ENCODE measurements at regions not wholly inside any gene's neighbourhood (a gene's known extent, or its start where the extent isn't known, plus 50 kb on each side); places are given as distances from the start of the nearest gene placed in this dataset.
A peak's percentile ranks its signal among the peaks of the same experiment; 100 is the strongest.

DNA sequence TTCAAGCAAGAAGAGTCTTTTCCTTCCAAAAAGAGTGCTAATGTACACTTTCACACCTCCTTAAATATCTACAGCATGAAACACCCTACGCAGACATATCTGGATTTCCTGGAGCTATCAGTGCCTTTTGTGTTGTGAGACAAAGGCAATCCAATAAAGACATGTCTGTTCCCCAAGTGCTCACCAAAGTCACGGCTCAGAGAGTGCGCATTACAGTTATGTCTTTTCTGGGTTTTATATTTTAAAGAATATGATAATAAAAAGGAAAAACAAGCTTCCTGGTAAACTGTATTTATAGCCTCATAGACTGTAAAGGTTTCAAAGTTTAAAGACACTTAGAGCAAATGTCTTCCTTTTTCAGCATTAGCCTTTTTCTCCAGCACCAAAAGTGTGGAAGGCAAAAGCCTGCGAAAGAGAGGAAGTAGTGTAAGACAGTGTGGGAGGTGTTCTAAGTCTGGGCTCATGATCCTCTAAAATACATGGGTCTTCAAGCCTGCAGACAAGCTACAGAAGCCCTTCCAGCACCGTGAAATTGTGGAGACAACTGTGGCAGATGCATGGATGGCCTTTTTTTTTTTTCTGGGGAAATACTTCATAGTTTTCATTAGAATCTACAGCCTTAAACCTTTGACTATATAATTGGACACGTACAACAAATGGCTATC, 135.0 kb upstream of the SLC35B3 start:
- H3K9me3 ChIP-seq (replicated peaks in 1 of 3) = no peaks in the 10 kb centered on the region
- H3K27me3 ChIP-seq = no peaks in the 10 kb centered on the region
- intact Hi-C loops (cut with DNase I) = no loop called here
- no peak for DNase-seq
- WGBS, 4 donors = 78 to 89% (median 84%) methylated on average over 6 of the region's 6 CpGs
- H3K4me3 ChIP-seq = no peak overlapping the region
- H3K4me1 ChIP-seq (replicated peaks in 1 of 2) = no peaks in the 10 kb centered on the region
- no peak overlapping the region for H3K27ac ChIP-seq
- TF ChIP-seq POLR2A (IDR thresholded peaks at IDR 0.05) = no peak
- TF ChIP-seq, protein P1, sequence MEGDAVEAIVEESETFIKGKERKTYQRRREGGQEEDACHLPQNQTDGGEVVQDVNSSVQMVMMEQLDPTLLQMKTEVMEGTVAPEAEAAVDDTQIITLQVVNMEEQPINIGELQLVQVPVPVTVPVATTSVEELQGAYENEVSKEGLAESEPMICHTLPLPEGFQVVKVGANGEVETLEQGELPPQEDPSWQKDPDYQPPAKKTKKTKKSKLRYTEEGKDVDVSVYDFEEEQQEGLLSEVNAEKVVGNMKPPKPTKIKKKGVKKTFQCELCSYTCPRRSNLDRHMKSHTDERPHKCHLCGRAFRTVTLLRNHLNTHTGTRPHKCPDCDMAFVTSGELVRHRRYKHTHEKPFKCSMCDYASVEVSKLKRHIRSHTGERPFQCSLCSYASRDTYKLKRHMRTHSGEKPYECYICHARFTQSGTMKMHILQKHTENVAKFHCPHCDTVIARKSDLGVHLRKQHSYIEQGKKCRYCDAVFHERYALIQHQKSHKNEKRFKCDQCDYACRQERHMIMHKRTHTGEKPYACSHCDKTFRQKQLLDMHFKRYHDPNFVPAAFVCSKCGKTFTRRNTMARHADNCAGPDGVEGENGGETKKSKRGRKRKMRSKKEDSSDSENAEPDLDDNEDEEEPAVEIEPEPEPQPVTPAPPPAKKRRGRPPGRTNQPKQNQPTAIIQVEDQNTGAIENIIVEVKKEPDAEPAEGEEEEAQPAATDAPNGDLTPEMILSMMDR (IDR thresholded peaks at IDR 0.05) = no peak
- H3K36me3 ChIP-seq (replicated peaks in 1 of 2) = no peaks in the 10 kb centered on the region

DNA sequence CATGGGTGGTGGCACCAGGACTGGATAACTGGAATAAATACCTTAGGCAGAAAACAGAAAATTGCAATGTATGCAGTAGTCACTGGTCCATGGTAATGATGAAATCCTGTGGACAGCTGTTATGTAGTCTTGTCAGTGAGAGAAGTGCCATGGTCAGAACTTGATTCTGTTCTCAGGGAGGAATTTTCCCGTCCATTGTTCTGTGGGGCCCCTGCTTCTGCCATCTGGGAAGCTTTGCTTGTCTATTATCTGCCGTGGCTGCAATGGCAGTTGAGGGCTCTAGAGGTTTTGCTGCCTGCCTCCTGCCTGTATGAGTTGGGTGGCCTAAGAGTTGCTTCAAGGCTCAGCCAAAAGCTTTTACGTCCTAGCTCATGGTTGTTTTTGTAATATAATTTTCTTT, 126.8 kb upstream of the SLC35B3 start:
- Histone ChIP-seq H3K36me3 (replicated peaks in 1 of 2) (no peaks in the 10 kb centered on the region), H3K27ac (no peak overlapping the region), H3K4me3 (no peak overlapping the region), H3K4me1 (replicated peaks in 1 of 2) (peaks cover 0 to under 1% of the 10 kb centered on the region in 2 donors), H3K9me3 (replicated peaks in 1 of 3) (no peaks in the 10 kb centered on the region), H3K27me3 (no peaks in the 10 kb centered on the region)
- intact Hi-C loops (cut with DNase I) = no loop called here
- TF ChIP-seq POLR2A (IDR thresholded peaks at IDR 0.05) = no peak
- TF ChIP-seq, protein P1 (IDR thresholded peaks at IDR 0.05) = no peak
- DNase-seq = no peak
- WGBS, 4 donors = 66 to 72% (median 70%) methylated on average over 3 of the region's 3 CpGs

DNA sequence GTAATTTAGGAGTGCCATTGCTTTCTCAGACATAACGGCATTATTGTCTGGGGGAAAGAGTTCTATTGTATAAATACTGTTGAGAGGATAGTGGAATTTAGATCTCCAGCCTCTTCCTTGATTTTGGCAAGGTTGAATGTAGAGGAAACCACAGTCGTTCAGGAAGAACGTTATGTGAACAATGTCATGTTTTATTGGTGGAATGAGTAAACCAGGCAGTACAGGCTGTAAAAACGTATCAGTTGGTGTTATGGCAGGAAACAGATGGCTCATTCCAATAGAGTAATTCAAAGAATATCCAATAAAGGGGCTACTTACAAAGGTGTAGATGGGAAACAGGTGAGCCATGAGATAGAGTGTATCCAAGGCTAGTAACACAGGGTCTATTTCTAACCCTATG, 123.6 kb upstream of the SLC35B3 start:
- H3K36me3 ChIP-seq (replicated peaks in 1 of 2) = no peaks in the 10 kb centered on the region
- TF ChIP-seq, protein P1 (IDR thresholded peaks at IDR 0.05) = no peak
- no peak for TF ChIP-seq POLR2A (IDR thresholded peaks at IDR 0.05)
- intact Hi-C loops (cut with DNase I) = no loop called here
- DNase-seq = no peak
- H3K27me3 ChIP-seq = no peaks in the 10 kb centered on the region
- H3K4me3 ChIP-seq = no peak overlapping the region
- 54 to 71% (median 58%) methylated on average over 4 of the region's 4 CpGs for WGBS, 4 donors
- H3K4me1 ChIP-seq (replicated peaks in 1 of 2) = peaks cover 0 to 11% of the 10 kb centered on the region in 2 donors
- H3K27ac ChIP-seq = no peak overlapping the region
- no peaks in the 10 kb centered on the region for H3K9me3 ChIP-seq (replicated peaks in 1 of 3)

- intact Hi-C loops (cut with DNase I) = no loop called here
- Histone ChIP-seq H3K27me3 (no peaks in the 10 kb centered on the region), H3K9me3 (replicated peaks in 1 of 3) (no peaks in the 10 kb centered on the region), H3K36me3 (replicated peaks in 1 of 2) (no peaks in the 10 kb centered on the region), H3K27ac (peak overlapping the region in 2 of 5 donors; percentile 8 to 31), H3K4me3 (no peak overlapping the region), H3K4me1 (replicated peaks in 1 of 2) (peaks cover 0 to 11% of the 10 kb centered on the region in 2 donors)
- TF ChIP-seq, protein P1 (IDR thresholded peaks at IDR 0.05) = no peak
- TF ChIP-seq POLR2A (IDR thresholded peaks at IDR 0.05) = no peak
- WGBS, 4 donors = 54 to 73% (median 59%) methylated on average over 2 of the region's 2 CpGs
- no peak for DNase-seq
Measured at GRCh38 chr6:8557014-8557748, 121.8 kb upstream of the SLC35B3 start.
